MCF 10A (cell line): ENCODE measurements at regions not wholly inside any gene's neighbourhood (a gene's known extent, or its start where the extent isn't known, plus 50 kb on each side); places are given as distances from the start of the nearest gene placed in this dataset.

Source experiments
- BruUV-seq: library from RNA; stranded (reverse); fragments of 400-500 nt; replicated peaks from 2 replicates; lab custom pipeline; 2021; lab: Mats Ljungman, UMichigan
- CTCF ChIA-PET: fragments of 300-600 bp; sonication (Branson Sonifier 250); formaldehyde crosslinking; extraction: SDS; loops from one replicate; lab custom pipeline; 2021; ENCODE audit warnings: antibody characterized with exemption, inconsistent platforms; lab: Yijun Ruan, JAX
- POLR2A ChIA-PET: fragments of 300-600, 350-650 bp; sonication (Branson Sonifier 250); formaldehyde crosslinking; extraction: SDS; loops from one replicate; lab custom pipeline; 2020; ENCODE audit warnings: antibody characterized with exemption, inconsistent platforms; lab: Yijun Ruan, JAX
- DNase-seq: peaks from one replicate; pipeline ENCODE4 v3.0.0-alpha.2; 2018; ENCODE audit not compliant: unreplicated experiment
- H3K27ac Mint-ChIP-seq: one replicate; pipeline ENCODE4 v1.8.0; 2022; ENCODE audit warnings: mild to moderate bottlenecking, low read depth, mixed read lengths; ENCODE audit not compliant: unreplicated experiment
- H3K27me3 Mint-ChIP-seq: one replicate; pipeline ENCODE4 v1.8.0; 2022; ENCODE audit warnings: mixed read lengths; ENCODE audit not compliant: insufficient read depth, unreplicated experiment
- H3K36me3 Mint-ChIP-seq: one replicate; pipeline ENCODE4 v1.8.0; 2022; ENCODE audit warnings: mild to moderate bottlenecking, moderate library complexity, mixed read lengths; ENCODE audit not compliant: insufficient read depth, unreplicated experiment
- H3K4me1 Mint-ChIP-seq: one replicate; pipeline ENCODE4 v1.8.0; 2022; ENCODE audit warnings: mixed read lengths; ENCODE audit not compliant: insufficient read depth, unreplicated experiment
- H3K4me3 Mint-ChIP-seq: one replicate; pipeline ENCODE4 v1.8.0; 2022; ENCODE audit warnings: mild to moderate bottlenecking, moderate library complexity, mixed read lengths; ENCODE audit not compliant: unreplicated experiment
- H3K9me3 Mint-ChIP-seq: one replicate; pipeline ENCODE4 v1.8.0; 2022; ENCODE audit warnings: mixed read lengths; ENCODE audit not compliant: unreplicated experiment
- intact Hi-C: fragments of 100-400 bp; cut with micrococcal nuclease; formaldehyde crosslinking; loops from 2 replicates; pipeline ENCODE4 v1.14.1; 2022
- TF ChIP-seq, protein P1 (sequence below): fragments of 200-600 bp; IDR thresholded peaks from one replicate; pipeline ENCODE4 v1.8.0; 2022; ENCODE audit warnings: antibody characterized with exemption, mild to moderate bottlenecking; ENCODE audit not compliant: unreplicated experiment

DNA sequence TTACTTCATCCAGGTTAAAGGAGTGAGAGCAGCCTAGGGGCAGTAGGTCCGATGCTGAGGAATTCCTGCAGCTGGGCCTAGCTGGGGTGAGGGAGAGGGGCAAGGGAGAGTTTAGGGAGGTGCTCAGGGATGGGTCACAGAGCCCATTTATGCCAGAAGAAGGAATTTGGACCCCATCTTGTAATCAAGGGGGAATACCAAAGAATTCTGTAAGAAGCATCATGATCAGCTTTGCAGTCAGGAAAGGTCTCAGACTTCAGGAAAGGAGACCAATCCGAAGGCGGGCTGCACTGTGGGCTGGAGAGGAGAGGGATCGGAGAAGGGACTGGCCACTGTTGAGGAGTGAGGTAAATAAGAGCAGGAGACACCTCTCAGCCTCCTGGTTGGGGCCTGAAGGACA is 566.6 kb upstream of the MGMT start:
- intact Hi-C loops, result no loop called here
- H3K4me1 Mint-ChIP-seq, result no peaks in the 10 kb centered on the region
- TF ChIP-seq, protein P1, sequence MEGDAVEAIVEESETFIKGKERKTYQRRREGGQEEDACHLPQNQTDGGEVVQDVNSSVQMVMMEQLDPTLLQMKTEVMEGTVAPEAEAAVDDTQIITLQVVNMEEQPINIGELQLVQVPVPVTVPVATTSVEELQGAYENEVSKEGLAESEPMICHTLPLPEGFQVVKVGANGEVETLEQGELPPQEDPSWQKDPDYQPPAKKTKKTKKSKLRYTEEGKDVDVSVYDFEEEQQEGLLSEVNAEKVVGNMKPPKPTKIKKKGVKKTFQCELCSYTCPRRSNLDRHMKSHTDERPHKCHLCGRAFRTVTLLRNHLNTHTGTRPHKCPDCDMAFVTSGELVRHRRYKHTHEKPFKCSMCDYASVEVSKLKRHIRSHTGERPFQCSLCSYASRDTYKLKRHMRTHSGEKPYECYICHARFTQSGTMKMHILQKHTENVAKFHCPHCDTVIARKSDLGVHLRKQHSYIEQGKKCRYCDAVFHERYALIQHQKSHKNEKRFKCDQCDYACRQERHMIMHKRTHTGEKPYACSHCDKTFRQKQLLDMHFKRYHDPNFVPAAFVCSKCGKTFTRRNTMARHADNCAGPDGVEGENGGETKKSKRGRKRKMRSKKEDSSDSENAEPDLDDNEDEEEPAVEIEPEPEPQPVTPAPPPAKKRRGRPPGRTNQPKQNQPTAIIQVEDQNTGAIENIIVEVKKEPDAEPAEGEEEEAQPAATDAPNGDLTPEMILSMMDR, result no peak
- POLR2A ChIA-PET, result no interaction called here
- no peaks in the 10 kb centered on the region for H3K36me3 Mint-ChIP-seq
- no peak overlapping the region for H3K4me3 Mint-ChIP-seq
- DNase-seq, result no peak
- CTCF ChIA-PET, result no interaction called here
- H3K27me3 Mint-ChIP-seq, result no peaks in the 10 kb centered on the region
- H3K27ac Mint-ChIP-seq, result no peak overlapping the region
- no peaks in the 10 kb centered on the region for H3K9me3 Mint-ChIP-seq
- BruUV-seq, result no TSS peak

DNA sequence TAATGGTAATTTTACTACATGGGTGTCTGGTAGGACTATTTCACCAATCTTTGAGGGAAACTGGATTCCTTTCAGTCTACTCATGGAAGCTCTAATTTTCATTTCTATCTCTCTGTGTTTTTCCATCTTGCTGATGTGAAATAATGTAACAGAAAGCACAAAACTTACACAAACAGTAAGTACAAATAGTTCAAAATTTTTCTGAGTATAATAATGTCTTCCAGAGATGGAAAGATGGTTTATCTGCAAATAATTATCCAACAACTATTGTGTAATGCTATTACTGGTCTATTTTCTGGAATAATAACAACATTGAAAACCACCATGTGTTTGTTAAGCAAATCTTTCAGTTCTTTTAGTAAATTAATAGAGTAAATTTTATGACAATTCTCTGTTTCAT is 565.8 kb upstream of the MGMT start:
- ChIA-PET CTCF (no interaction called here), POLR2A (no interaction called here)
- intact Hi-C loops, result no loop called here
- H3K27me3 Mint-ChIP-seq, result no peaks in the 10 kb centered on the region
- DNase-seq, result no peak
- H3K36me3 Mint-ChIP-seq, result no peaks in the 10 kb centered on the region
- H3K9me3 Mint-ChIP-seq, result no peaks in the 10 kb centered on the region
- no peak overlapping the region for H3K27ac Mint-ChIP-seq
- H3K4me1 Mint-ChIP-seq, result no peaks in the 10 kb centered on the region
- TF ChIP-seq, protein P1, result no peak
- no peak overlapping the region for H3K4me3 Mint-ChIP-seq
- BruUV-seq, result no TSS peak

DNA sequence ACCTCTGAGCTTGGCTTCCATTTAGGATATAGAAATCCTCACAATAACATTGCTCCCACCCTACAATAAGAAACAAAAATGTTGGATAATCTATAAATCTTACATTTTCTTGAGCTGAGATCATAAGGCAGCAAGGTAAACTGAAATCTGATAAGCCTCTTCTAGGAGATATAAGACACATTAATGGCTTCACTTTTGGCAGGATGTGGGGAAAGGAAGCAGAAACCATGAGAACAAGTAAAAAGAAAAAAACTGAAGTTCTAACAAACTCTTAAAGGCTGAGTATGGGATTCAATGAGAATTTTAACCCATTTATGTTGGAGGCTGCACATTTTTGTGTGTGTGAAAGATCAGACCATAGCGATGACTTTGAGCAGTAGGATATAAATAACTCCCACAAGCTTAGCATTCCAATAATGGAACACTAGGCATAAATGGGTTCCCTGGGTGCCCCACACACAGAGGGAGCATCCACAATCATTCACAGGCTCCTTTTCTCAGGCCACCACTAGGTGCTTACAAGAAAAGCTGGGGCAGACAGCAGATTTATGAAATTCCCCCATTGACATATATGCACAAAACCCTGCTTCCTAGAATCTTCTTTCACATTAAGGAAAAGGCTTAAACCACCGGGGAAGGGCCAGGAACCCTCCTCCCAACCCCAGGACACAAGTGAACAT is 564.9 kb upstream of the MGMT start:
- CTCF ChIA-PET, result no interaction called here
- Mint-ChIP-seq H3K9me3 (no peaks in the 10 kb centered on the region), H3K4me1 (no peaks in the 10 kb centered on the region), H3K36me3 (no peaks in the 10 kb centered on the region), H3K27ac (no peak overlapping the region), H3K4me3 (no peak overlapping the region), H3K27me3 (no peaks in the 10 kb centered on the region)
- no peak for DNase-seq
- TF ChIP-seq, protein P1, result no peak
- BruUV-seq, result no TSS peak
- POLR2A ChIA-PET, result no interaction called here
- intact Hi-C loops, result no loop called here

DNA sequence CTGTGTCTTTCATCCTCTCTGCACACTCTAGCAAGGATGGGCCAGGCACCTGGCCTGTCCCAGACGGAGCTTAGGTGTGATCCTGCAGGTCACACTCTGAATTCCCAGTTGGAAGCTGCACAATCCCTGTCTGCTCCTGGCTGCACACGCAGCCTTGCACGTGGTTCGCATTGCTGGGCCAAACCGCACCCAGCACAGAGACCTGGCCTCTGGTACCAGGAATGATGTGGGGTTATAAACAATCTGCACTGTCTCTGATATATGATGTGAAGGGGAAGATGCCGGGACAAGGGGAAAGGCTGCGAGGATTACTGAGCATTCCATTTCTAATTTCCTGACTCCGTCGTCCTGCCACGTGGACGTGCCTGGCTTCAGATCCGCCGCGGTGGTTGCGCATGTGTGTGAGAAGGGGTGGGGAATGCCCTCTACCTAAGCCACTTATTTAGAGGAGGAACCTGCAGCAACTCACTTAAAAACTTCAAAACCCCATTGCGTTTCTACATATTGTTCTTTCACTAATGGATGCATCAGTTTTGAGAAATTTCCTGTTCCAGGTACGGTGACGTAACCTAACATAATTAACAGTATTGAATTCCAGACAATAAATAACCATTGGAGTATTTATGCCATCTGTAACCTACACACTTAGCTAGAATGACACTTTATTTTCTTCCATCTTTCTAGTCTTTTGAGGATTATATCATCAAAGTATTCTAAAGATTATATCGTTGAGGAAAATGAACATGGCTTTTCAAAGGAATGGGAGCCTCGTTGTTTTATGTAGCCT is 559.7 kb upstream of the MGMT start:
- BruUV-seq, result no TSS peak
- ChIA-PET CTCF (interaction anchor here (0.7 to 1.0 kb wide), 2 partner anchors 18 to 474 kb away, joined by 3 to 5 read pairs; no protein-coding TSS in a partner anchor), POLR2A (no interaction called here)
- Mint-ChIP-seq H3K36me3 (no peaks in the 10 kb centered on the region), H3K27ac (no peak overlapping the region), H3K4me3 (no peak overlapping the region), H3K9me3 (no peaks in the 10 kb centered on the region), H3K4me1 (peaks cover 7% of the 10 kb centered on the region), H3K27me3 (no peaks in the 10 kb centered on the region)
- TF ChIP-seq, protein P1, result no peak
- intact Hi-C loops, result no loop called here
- DNase-seq, result no peak
